CD14-positive monocyte (primary cell): ENCODE measurements at regions not wholly inside any gene's neighbourhood (a gene's known extent, or its start where the extent isn't known, plus 50 kb on each side); places are given as distances from the start of the nearest gene placed in this dataset.

Experiments
- DNase-seq, 3 donors: peaks; one replicate each; pipeline ENCODE4 v3.0.0-alpha.2; 2011 to 2022
- H2AFZ ChIP-seq: 2 replicates; pipeline ENCODE4 v1.6.0; 2012; ENCODE audit warnings: mild to moderate bottlenecking, low read depth, low read length, inconsistent platforms; ENCODE audit not compliant: insufficient read depth, poor library complexity, severe bottlenecking
- H3K27ac ChIP-seq, 2 donors: 1 replicate in 1 of 2; 2 replicates in 1 of 2; pipeline ENCODE4 v1.5.1; 2012 to 2013; ENCODE audit warnings: low read length in 2 of 2, control low read depth in 1 of 2, inconsistent platforms in 1 of 2, low read depth in 1 of 2, mild to moderate bottlenecking in 1 of 2
- H3K27me3 ChIP-seq, 2 donors: one replicate each; pipeline versions ENCODE4 v1.6.0 to v1.6.1; 2011 to 2013; ENCODE audit warnings: low read length in 2 of 2; ENCODE audit not compliant: control insufficient read depth in 2 of 2, insufficient read depth in 2 of 2
- H3K36me3 ChIP-seq, 2 donors: replicated peaks in 1 of 2; 1 replicate in 1 of 2; 2 replicates in 1 of 2; pipeline versions ENCODE4 v1.5.1 to v1.6.1; 2012 to 2013; ENCODE audit warnings: low read length in 2 of 2, control low read depth in 1 of 2, inconsistent platforms in 1 of 2, mild to moderate bottlenecking in 1 of 2; ENCODE audit not compliant: insufficient read depth in 2 of 2, control insufficient read depth in 1 of 2
- H3K4me1 ChIP-seq, 2 donors: 1 replicate in 1 of 2; 2 replicates in 1 of 2; pipeline versions ENCODE4 v1.5.1 to v1.6.1; 2012 to 2013; ENCODE audit warnings: low read length in 2 of 2, control low read depth in 1 of 2, inconsistent platforms in 1 of 2, mild to moderate bottlenecking in 1 of 2, moderate library complexity in 1 of 2; ENCODE audit not compliant: insufficient read depth in 2 of 2, control insufficient read depth in 1 of 2
- H3K4me2 ChIP-seq: replicated peaks from 2 replicates; pipeline ENCODE3; 2012; ENCODE audit warnings: low read length, moderate library complexity, mild to moderate bottlenecking; ENCODE audit not compliant: poor library complexity, severe bottlenecking; ENCODE audit errors: extremely low read depth
- H3K4me3 ChIP-seq, 3 experiments: fragments of 200-600 bp in 1 of 3; sonication (generic) in 1 of 3; replicated peaks in 1 of 3; 1 replicate in 2 of 3; 2 replicates in 1 of 3; pipeline ENCODE4 v1.5.1; 2011 to 2013; ENCODE audit warnings: low read length in 3 of 3, mild to moderate bottlenecking in 3 of 3, control low read depth in 2 of 3, low read depth in 2 of 3, inconsistent platforms in 1 of 3, moderate library complexity in 1 of 3
- H3K79me2 ChIP-seq: 2 replicates; pipeline ENCODE4 v1.6.0; 2012; ENCODE audit warnings: mild to moderate bottlenecking, control low read depth, inconsistent platforms, low read length, moderate library complexity; ENCODE audit not compliant: insufficient read depth
- H3K9ac ChIP-seq: 2 replicates; pipeline ENCODE4 v1.6.0; 2017; ENCODE audit warnings: low read length, mild to moderate bottlenecking; ENCODE audit not compliant: insufficient read depth, poor library complexity, severe bottlenecking
- H3K9me3 ChIP-seq, 2 donors: replicated peaks in 1 of 2; 1 replicate in 1 of 2; 2 replicates in 1 of 2; pipeline versions ENCODE4 v1.5.1 to v1.6.1; 2012 to 2013; ENCODE audit warnings: low read length in 2 of 2, control low read depth in 1 of 2; ENCODE audit not compliant: control insufficient read depth in 1 of 2, insufficient read depth in 1 of 2
- H4K20me1 ChIP-seq: 2 replicates; pipeline ENCODE4 v1.6.0; 2012; ENCODE audit warnings: mild to moderate bottlenecking, low read length, control low read depth, moderate library complexity; ENCODE audit not compliant: insufficient read depth
- H3K27ac Mint-ChIP-seq, 7 donors: one replicate each; pipeline ENCODE4 v1.8.0; 2020; ENCODE audit warnings: mild to moderate bottlenecking in 7 of 7, mixed read lengths in 7 of 7, moderate library complexity in 6 of 7, inconsistent platforms in 2 of 7
- H3K27me3 Mint-ChIP-seq, 3 donors: one replicate each; pipeline ENCODE4 v1.8.0; 2021 to 2022; ENCODE audit warnings: low read depth in 3 of 3, mild to moderate bottlenecking in 3 of 3, mixed read lengths in 3 of 3, moderate library complexity in 3 of 3, inconsistent platforms in 1 of 3
- H3K36me3 Mint-ChIP-seq, 2 donors: one replicate each; pipeline ENCODE4 v1.8.0; 2020; ENCODE audit warnings: mixed read lengths in 2 of 2, inconsistent platforms in 1 of 2, mild to moderate bottlenecking in 1 of 2
- H3K4me1 Mint-ChIP-seq: one replicate; pipeline ENCODE4 v1.8.0; 2020; ENCODE audit warnings: mild to moderate bottlenecking, mixed read lengths
- H3K4me3 Mint-ChIP-seq, 2 donors: one replicate each; pipeline ENCODE4 v1.8.0; 2020; ENCODE audit warnings: mild to moderate bottlenecking in 2 of 2, mixed read lengths in 2 of 2, moderate library complexity in 1 of 2
- H3K9me3 Mint-ChIP-seq, 7 donors: one replicate each; pipeline ENCODE4 v1.8.0; 2020 to 2022; ENCODE audit warnings: mixed read lengths in 7 of 7, mild to moderate bottlenecking in 6 of 7, moderate library complexity in 6 of 7, inconsistent platforms in 2 of 7
- WGBS: methylation state at CpG from one replicate; pipeline ENCODE4 v1.1.5; 2013; ENCODE audit warnings: missing lambda C conversion rate; ENCODE audit not compliant: insufficient coverage; 5-methylcytosine and 5-hydroxymethylcytosine counted together
- intact Hi-C, 2 donors: fragments of 100-400 bp; cut with micrococcal nuclease; formaldehyde crosslinking; loops; one replicate each; pipeline versions ENCODE4 v1.15.0 to v1.15.1; 2023
- TF ChIP-seq, protein P1 (sequence below): fragments of 200-600 bp; IDR thresholded peaks from one replicate; pipeline ENCODE4 v1.8.0; 2022; ENCODE audit warnings: antibody characterized with exemption, mild to moderate bottlenecking

DNA sequence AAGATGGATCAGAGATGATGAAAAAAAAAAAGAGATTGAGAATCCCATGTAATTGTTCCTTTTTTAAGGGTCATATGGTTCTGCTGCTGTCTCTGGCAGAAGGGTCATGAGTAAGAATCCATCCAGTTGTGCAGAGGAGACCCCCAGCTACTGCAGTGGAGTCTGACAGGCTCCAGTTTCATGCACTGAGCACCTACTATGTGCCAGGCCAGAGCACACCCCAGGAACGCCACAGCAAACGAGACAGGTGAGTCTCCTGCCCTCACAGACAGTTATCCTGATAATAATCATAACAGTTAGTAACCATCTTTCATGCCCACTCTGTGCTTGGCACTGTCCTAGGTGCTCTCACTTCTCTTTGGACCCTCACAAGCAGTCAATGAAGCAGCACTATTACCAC, 420.0 kb downstream of the MATN1 start:
- intact Hi-C loops = no loop called here
- Mint-ChIP-seq H3K36me3 (no peaks in the 10 kb centered on the region), H3K9me3 (peaks cover 0 to 7% (median 0%) of the 10 kb centered on the region in 7 donors), H3K27ac (no peak overlapping the region), H3K27me3 (peaks cover 2 to 9% (median 5%) of the 10 kb centered on the region in 3 donors), H3K4me1 (no peaks in the 10 kb centered on the region), H3K4me3 (no peak overlapping the region)
- Histone ChIP-seq H3K36me3 (no peaks in the 10 kb centered on the region), H3K9ac (no peak overlapping the region), H3K4me2 (no peak overlapping the region), H3K27ac (no peak overlapping the region), H3K4me3 (no peak overlapping the region), H3K4me1 (no peaks in the 10 kb centered on the region), H3K9me3 (no peaks in the 10 kb centered on the region), H3K27me3 (no peaks in the 10 kb centered on the region), H2AFZ (no peak overlapping the region), H3K79me2 (no peaks in the 10 kb centered on the region), H4K20me1 (no peaks in the 10 kb centered on the region)
- no peak for DNase-seq
- TF ChIP-seq, protein P1, sequence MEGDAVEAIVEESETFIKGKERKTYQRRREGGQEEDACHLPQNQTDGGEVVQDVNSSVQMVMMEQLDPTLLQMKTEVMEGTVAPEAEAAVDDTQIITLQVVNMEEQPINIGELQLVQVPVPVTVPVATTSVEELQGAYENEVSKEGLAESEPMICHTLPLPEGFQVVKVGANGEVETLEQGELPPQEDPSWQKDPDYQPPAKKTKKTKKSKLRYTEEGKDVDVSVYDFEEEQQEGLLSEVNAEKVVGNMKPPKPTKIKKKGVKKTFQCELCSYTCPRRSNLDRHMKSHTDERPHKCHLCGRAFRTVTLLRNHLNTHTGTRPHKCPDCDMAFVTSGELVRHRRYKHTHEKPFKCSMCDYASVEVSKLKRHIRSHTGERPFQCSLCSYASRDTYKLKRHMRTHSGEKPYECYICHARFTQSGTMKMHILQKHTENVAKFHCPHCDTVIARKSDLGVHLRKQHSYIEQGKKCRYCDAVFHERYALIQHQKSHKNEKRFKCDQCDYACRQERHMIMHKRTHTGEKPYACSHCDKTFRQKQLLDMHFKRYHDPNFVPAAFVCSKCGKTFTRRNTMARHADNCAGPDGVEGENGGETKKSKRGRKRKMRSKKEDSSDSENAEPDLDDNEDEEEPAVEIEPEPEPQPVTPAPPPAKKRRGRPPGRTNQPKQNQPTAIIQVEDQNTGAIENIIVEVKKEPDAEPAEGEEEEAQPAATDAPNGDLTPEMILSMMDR = no peak
- 93% methylated on average over 2 of the region's 2 CpGs for WGBS

DNA sequence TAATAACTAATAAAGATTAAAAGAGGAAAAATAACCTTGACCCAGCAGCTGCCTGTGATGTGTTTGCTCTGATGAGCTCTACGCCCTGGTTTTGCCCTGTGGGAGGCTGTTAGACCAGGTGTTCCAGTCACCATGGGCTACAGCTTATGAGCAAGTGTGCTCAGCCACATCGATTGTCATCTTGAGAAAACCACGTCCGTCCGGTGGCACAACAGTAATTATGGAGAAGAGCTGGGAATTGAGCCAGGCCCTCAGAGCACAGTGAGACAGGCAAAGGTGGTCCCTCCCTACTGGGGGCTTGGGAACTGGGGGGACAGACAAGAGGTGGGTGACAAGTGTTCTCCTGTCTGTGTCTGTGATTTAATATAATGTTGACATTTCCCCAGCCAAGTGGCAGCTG, 420.5 kb downstream of the MATN1 start:
- Histone ChIP-seq H2AFZ (no peak overlapping the region), H4K20me1 (no peaks in the 10 kb centered on the region), H3K9ac (no peak overlapping the region), H3K4me3 (no peak overlapping the region), H3K27ac (no peak overlapping the region), H3K4me2 (no peak overlapping the region), H3K4me1 (no peaks in the 10 kb centered on the region), H3K27me3 (no peaks in the 10 kb centered on the region), H3K79me2 (no peaks in the 10 kb centered on the region), H3K36me3 (no peaks in the 10 kb centered on the region), H3K9me3 (no peaks in the 10 kb centered on the region)
- Mint-ChIP-seq H3K9me3 (peaks cover 0 to 7% (median under 1%) of the 10 kb centered on the region in 7 donors), H3K27ac (no peak overlapping the region), H3K36me3 (no peaks in the 10 kb centered on the region), H3K4me3 (no peak overlapping the region), H3K27me3 (peaks cover 2 to 9% (median 6%) of the 10 kb centered on the region in 3 donors), H3K4me1 (no peaks in the 10 kb centered on the region)
- WGBS = 100% methylated on average over 1 of the region's 5 CpGs
- TF ChIP-seq, protein P1 = no peak
- DNase-seq = no peak
- intact Hi-C loops = no loop called here
